Tibial nerve (tissue), 3 donors: ENCODE measurements at regions not wholly inside any gene's neighbourhood (a gene's known extent, or its start where the extent isn't known, plus 50 kb on each side); places are given as distances from the start of the nearest gene placed in this dataset.

Experiments
- POLR2A ChIP-seq, 2 donors: fragments of 450-650 bp; IDR thresholded peaks; one replicate each; pipeline ENCODE4 v1.6.1; 2017; ENCODE audit warnings: antibody characterized with exemption in 2 of 2, mild to moderate bottlenecking in 2 of 2, moderate library complexity in 2 of 2
- TF ChIP-seq, protein P1 (sequence below), 5 experiments: fragments of 200-600 bp in 3 of 5; fragments of 450-650 bp in 2 of 5; sonication (generic) in 3 of 5; IDR thresholded peaks; one replicate each; pipeline ENCODE4 v1.5.1; 2016 to 2019; ENCODE audit warnings: antibody characterized with exemption in 5 of 5, mild to moderate bottlenecking in 3 of 5, moderate library complexity in 2 of 5

- TF ChIP-seq, protein P1, sequence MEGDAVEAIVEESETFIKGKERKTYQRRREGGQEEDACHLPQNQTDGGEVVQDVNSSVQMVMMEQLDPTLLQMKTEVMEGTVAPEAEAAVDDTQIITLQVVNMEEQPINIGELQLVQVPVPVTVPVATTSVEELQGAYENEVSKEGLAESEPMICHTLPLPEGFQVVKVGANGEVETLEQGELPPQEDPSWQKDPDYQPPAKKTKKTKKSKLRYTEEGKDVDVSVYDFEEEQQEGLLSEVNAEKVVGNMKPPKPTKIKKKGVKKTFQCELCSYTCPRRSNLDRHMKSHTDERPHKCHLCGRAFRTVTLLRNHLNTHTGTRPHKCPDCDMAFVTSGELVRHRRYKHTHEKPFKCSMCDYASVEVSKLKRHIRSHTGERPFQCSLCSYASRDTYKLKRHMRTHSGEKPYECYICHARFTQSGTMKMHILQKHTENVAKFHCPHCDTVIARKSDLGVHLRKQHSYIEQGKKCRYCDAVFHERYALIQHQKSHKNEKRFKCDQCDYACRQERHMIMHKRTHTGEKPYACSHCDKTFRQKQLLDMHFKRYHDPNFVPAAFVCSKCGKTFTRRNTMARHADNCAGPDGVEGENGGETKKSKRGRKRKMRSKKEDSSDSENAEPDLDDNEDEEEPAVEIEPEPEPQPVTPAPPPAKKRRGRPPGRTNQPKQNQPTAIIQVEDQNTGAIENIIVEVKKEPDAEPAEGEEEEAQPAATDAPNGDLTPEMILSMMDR (IDR thresholded peaks at IDR 0.05), result no peak
- no peak for TF ChIP-seq POLR2A (IDR thresholded peaks at IDR 0.05)
Measured at GRCh38 chr2:215618145-215618544, 182.3 kb upstream of the FN1 start.
